ENCODE measurements at regions not wholly inside any gene's neighbourhood (a gene's known extent, or its start where the extent isn't known, plus 50 kb on each side); places are given as distances from the start of the nearest gene placed in this dataset.

DNA sequence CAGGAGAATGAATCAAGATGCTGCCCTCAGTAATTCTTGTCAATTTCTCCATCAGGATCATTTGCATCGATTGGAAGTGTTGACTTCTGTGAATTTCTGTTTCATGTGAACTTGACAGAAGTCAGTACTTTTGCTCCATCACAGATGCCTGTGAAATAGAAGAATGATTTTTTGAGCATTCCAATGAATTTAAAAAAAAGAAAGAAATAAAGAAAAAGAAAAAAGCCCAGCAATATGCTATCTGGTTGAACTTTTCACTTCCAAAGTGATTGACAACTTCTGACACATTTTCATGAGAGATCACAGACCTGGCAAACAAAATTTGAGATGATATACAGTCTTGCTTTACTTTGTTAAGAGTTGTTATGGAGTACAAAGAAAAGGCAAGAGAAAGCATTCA, 175.3 kb downstream of the RWDD3 start:
- Histone ChIP-seq H3K4me1 (peaks cover 3% of the 10 kb centered on the region), H3K36me3 (no peaks in the 10 kb centered on the region), H3K9me3 (no peaks in the 10 kb centered on the region), H3K4me3 (ENCODE audit: low read depth, low read length) (no peak overlapping the region), H3K27me3 (no peaks in the 10 kb centered on the region)
- no peak for DNase-seq
- TF ChIP-seq, protein P1, sequence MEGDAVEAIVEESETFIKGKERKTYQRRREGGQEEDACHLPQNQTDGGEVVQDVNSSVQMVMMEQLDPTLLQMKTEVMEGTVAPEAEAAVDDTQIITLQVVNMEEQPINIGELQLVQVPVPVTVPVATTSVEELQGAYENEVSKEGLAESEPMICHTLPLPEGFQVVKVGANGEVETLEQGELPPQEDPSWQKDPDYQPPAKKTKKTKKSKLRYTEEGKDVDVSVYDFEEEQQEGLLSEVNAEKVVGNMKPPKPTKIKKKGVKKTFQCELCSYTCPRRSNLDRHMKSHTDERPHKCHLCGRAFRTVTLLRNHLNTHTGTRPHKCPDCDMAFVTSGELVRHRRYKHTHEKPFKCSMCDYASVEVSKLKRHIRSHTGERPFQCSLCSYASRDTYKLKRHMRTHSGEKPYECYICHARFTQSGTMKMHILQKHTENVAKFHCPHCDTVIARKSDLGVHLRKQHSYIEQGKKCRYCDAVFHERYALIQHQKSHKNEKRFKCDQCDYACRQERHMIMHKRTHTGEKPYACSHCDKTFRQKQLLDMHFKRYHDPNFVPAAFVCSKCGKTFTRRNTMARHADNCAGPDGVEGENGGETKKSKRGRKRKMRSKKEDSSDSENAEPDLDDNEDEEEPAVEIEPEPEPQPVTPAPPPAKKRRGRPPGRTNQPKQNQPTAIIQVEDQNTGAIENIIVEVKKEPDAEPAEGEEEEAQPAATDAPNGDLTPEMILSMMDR (IDR thresholded peaks at IDR 0.05; ENCODE audit: low read depth, low read length) = no peak

- H3K4me1 ChIP-seq = peaks cover 3% of the 10 kb centered on the region
- H3K9me3 ChIP-seq = no peaks in the 10 kb centered on the region
- no peaks in the 10 kb centered on the region for H3K36me3 ChIP-seq
- TF ChIP-seq, protein P1 (IDR thresholded peaks at IDR 0.05; ENCODE audit: low read depth, low read length) = no peak
- no peak overlapping the region for H3K4me3 ChIP-seq (ENCODE audit: low read depth, low read length)
- no peak for DNase-seq
- no peaks in the 10 kb centered on the region for H3K27me3 ChIP-seq
Measured at GRCh38 chr1:95409901-95410300, 175.9 kb downstream of the RWDD3 start.

DNA sequence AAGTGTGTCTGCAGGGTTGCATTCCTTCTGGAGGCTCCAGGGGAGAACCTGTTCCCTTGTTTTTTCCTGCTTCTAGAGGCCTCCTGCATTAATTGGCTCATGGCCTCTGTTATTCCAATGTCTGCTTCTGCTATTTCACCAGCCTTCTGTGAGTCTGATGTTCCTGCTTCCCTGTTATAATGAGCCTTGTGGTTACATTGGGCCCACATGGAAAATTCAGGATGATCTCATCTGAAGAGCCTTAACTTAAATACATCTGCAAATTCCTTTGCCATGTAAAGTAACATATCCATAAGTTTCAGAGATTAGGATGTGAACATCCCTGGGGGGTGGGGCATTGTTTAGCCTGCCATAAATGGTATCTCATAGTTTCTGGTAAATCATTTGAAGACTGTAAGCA, 181.1 kb downstream of the RWDD3 start:
- DNase-seq = no peak
- H3K27me3 ChIP-seq = no peaks in the 10 kb centered on the region
- no peaks in the 10 kb centered on the region for H3K9me3 ChIP-seq
- no peak overlapping the region for H3K4me3 ChIP-seq (ENCODE audit: low read depth, low read length)
- H3K36me3 ChIP-seq = no peaks in the 10 kb centered on the region
- H3K4me1 ChIP-seq = no peaks in the 10 kb centered on the region
- TF ChIP-seq, protein P1 (IDR thresholded peaks at IDR 0.05; ENCODE audit: low read depth, low read length) = no peak

GRCh38 chr1:95426772-95427171, 192.8 kb downstream of the RWDD3 start:
- Histone ChIP-seq H3K27me3 (no peaks in the 10 kb centered on the region), H3K9me3 (no peaks in the 10 kb centered on the region), H3K4me1 (no peaks in the 10 kb centered on the region), H3K36me3 (no peaks in the 10 kb centered on the region), H3K4me3 (ENCODE audit: low read depth, low read length) (no peak overlapping the region)
- TF ChIP-seq, protein P1 (IDR thresholded peaks at IDR 0.05; ENCODE audit: low read depth, low read length) = no peak
- DNase-seq = no peak

GRCh38 chr1:95427525-95427924, 193.5 kb downstream of the RWDD3 start:
- H3K4me1 ChIP-seq = no peaks in the 10 kb centered on the region
- no peak overlapping the region for H3K4me3 ChIP-seq (ENCODE audit: low read depth, low read length)
- no peaks in the 10 kb centered on the region for H3K36me3 ChIP-seq
- TF ChIP-seq, protein P1 (IDR thresholded peaks at IDR 0.05; ENCODE audit: low read depth, low read length) = no peak
- no peak for DNase-seq
- no peaks in the 10 kb centered on the region for H3K9me3 ChIP-seq
- no peaks in the 10 kb centered on the region for H3K27me3 ChIP-seq

DNA sequence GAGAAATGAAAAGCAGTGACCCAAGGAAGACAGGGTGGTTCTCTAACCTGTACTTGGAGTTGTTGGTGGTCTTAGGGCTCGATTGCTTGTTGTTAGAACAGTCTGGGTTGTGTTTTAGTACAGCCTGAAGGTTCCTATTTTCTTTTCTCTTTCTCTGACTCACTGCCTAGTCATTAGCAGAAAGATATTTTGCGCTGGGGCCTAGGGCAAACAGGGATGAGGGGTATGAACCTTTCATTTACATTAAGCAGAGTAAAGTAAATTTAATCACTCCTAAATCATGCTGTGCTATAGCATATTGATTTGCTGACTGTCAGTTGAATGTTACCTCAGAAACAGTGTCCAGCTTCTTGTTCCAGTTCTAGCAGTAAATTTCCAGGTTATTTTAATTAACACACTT, 197.2 kb downstream of the RWDD3 start:
- TF ChIP-seq, protein P1 (IDR thresholded peaks at IDR 0.05; ENCODE audit: low read depth, low read length) = no peak
- no peaks in the 10 kb centered on the region for H3K4me1 ChIP-seq
- H3K27me3 ChIP-seq = no peaks in the 10 kb centered on the region
- DNase-seq = no peak
- no peak overlapping the region for H3K4me3 ChIP-seq (ENCODE audit: low read depth, low read length)
- no peaks in the 10 kb centered on the region for H3K9me3 ChIP-seq
- H3K36me3 ChIP-seq = no peaks in the 10 kb centered on the region
